Hepatocyte (in vitro differentiated cells): ENCODE measurements at regions not wholly inside any gene's neighbourhood (a gene's known extent, or its start where the extent isn't known, plus 50 kb on each side); places are given as distances from the start of the nearest gene placed in this dataset.

Source experiments
- DNase-seq: peaks from one replicate; pipeline ENCODE4 v3.0.0-alpha.2; 2016; ENCODE audit warnings: low spot score
- H2AFZ ChIP-seq: fragments of 200-600 bp; sonication (generic); 2 replicates; pipeline ENCODE4 v1.6.0; 2016; ENCODE audit warnings: antibody characterized with exemption, mild to moderate bottlenecking
- H3K27ac ChIP-seq: fragments of 200-600 bp; sonication (generic); 2 replicates; pipeline ENCODE4 v1.5.1; 2016; ENCODE audit warnings: mild to moderate bottlenecking
- H3K27me3 ChIP-seq: fragments of 200-600 bp; sonication (generic); 2 replicates; pipeline ENCODE4 v1.6.1; 2016
- H3K36me3 ChIP-seq: fragments of 200-600 bp; sonication (generic); replicated peaks from 2 replicates; pipeline ENCODE4 v1.5.1; 2016; ENCODE audit warnings: low read depth; ENCODE audit not compliant: insufficient read depth
- H3K4me1 ChIP-seq: fragments of 200-600 bp; sonication (generic); 2 replicates; pipeline ENCODE4 v1.5.1; 2016; ENCODE audit warnings: mild to moderate bottlenecking, moderate library complexity; ENCODE audit not compliant: insufficient read depth
- H3K4me2 ChIP-seq: fragments of 200-600 bp; sonication (generic); 2 replicates; pipeline ENCODE4 v1.6.0; 2016
- H3K4me3 ChIP-seq: fragments of 200-600 bp; sonication (generic); 2 replicates; pipeline ENCODE4 v1.5.1; 2016; ENCODE audit warnings: mild to moderate bottlenecking
- H3K79me2 ChIP-seq: fragments of 200-600 bp; sonication (generic); 2 replicates; pipeline ENCODE4 v1.6.0; 2017; ENCODE audit warnings: mild to moderate bottlenecking
- H3K9me2 ChIP-seq: fragments of 200-600 bp; sonication (generic); replicated peaks from 2 replicates; pipeline ENCODE4 v1.6.0; 2017; ENCODE audit warnings: mild to moderate bottlenecking; ENCODE audit not compliant: insufficient read depth
- H3K9me3 ChIP-seq: fragments of 200-600 bp; sonication (generic); 2 replicates; pipeline ENCODE4 v1.5.1; 2016; ENCODE audit warnings: low read depth, mild to moderate bottlenecking
- H4K20me1 ChIP-seq: fragments of 200-600 bp; sonication (generic); 2 replicates; pipeline ENCODE4 v1.6.0; 2016; ENCODE audit warnings: mild to moderate bottlenecking; ENCODE audit not compliant: insufficient read depth, poor library complexity, severe bottlenecking
- EZH2 ChIP-seq: fragments of 200-600 bp; sonication (generic); IDR thresholded peaks from 2 replicates; pipeline ENCODE4 v1.6.1; 2016; ENCODE audit warnings: antibody characterized with exemption, mild to moderate bottlenecking, borderline replicate concordance
- EZH2phosphoT487 ChIP-seq: fragments of 200-600 bp; sonication (generic); IDR thresholded peaks from one replicate; pipeline ENCODE4 v1.6.1; 2018; ENCODE audit warnings: antibody characterized with exemption, mild to moderate bottlenecking, low read depth, moderate library complexity; ENCODE audit not compliant: unreplicated experiment, severe bottlenecking
- WGBS: methylation state at CpG from one replicate; pipeline ENCODE4 v1.1.6; 2016; ENCODE audit warnings: low lambda C conversion rate; ENCODE audit errors: missing lambda C conversion rate; 5-methylcytosine and 5-hydroxymethylcytosine counted together
- TF ChIP-seq, protein P1 (sequence below): fragments of 200-600 bp; sonication (generic); IDR thresholded peaks from 2 replicates; pipeline ENCODE4 v1.5.1; 2016; ENCODE audit warnings: antibody characterized with exemption, mild to moderate bottlenecking; ENCODE audit not compliant: poor library complexity

DNA sequence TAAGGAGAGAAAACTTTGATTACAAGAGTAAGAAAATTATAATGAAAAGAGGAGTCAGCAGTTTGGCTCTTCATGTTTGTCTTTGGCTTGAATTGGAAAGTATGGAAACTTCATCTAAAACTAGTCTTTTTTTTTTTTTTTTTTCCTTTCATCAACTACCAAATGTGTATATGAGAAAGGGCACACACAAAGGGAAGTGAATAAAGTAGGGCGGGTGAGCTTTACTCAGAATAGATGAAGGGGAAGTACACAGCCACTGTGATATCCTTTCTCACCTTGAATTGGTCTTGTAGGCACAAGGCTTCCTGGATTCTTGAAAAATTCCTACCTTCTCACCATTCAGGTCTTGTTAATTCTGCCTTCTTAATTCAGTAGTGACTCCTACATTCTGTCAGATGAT lies 652.3 kb upstream of the KCNMB2 start:
- no peaks in the 10 kb centered on the region for H3K27me3 ChIP-seq
- DNase-seq, result no peak

DNA sequence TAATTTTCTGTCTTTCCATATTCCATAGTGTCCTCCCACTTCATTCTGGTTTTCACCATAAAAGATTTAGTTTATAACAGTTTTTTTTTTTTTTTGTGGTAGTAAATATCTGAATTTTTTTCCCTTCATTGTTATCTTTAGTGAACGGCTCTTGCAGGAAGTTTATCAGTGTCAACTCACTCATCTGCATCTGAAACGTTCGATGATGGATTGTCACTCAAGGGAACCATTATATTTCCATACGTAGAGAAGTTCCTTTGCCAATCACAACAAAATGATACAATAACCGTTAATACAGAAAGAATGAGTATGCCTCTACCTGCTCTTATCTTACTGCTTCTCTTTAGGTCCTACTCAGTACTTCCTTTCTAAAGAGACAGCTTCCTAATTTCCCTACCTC lies 651.2 kb upstream of the KCNMB2 start:
- Histone ChIP-seq H3K27ac (no peak overlapping the region), H3K4me1 (no peaks in the 10 kb centered on the region), H3K9me2 (no peaks in the 10 kb centered on the region), H3K27me3 (no peaks in the 10 kb centered on the region), H3K4me2 (no peak overlapping the region), H2AFZ (no peak overlapping the region), H3K4me3 (no peak overlapping the region), H4K20me1 (no peaks in the 10 kb centered on the region), H3K9me3 (no peaks in the 10 kb centered on the region), H3K79me2 (no peaks in the 10 kb centered on the region), H3K36me3 (no peaks in the 10 kb centered on the region)
- TF ChIP-seq EZH2 (no peak), EZH2phosphoT487 (no peak)
- TF ChIP-seq, protein P1, sequence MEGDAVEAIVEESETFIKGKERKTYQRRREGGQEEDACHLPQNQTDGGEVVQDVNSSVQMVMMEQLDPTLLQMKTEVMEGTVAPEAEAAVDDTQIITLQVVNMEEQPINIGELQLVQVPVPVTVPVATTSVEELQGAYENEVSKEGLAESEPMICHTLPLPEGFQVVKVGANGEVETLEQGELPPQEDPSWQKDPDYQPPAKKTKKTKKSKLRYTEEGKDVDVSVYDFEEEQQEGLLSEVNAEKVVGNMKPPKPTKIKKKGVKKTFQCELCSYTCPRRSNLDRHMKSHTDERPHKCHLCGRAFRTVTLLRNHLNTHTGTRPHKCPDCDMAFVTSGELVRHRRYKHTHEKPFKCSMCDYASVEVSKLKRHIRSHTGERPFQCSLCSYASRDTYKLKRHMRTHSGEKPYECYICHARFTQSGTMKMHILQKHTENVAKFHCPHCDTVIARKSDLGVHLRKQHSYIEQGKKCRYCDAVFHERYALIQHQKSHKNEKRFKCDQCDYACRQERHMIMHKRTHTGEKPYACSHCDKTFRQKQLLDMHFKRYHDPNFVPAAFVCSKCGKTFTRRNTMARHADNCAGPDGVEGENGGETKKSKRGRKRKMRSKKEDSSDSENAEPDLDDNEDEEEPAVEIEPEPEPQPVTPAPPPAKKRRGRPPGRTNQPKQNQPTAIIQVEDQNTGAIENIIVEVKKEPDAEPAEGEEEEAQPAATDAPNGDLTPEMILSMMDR, result no peak
- WGBS, result 85% methylated on average over 5 of the region's 5 CpGs
- DNase-seq, result no peak

More for the DNA sequence above, 652.3 kb upstream of the KCNMB2 start:
- Histone ChIP-seq H2AFZ (no peak overlapping the region), H3K4me1 (no peaks in the 10 kb centered on the region), H4K20me1 (no peaks in the 10 kb centered on the region), H3K36me3 (no peaks in the 10 kb centered on the region), H3K4me2 (no peak overlapping the region), H3K4me3 (no peak overlapping the region), H3K9me3 (no peaks in the 10 kb centered on the region), H3K79me2 (no peaks in the 10 kb centered on the region), H3K27ac (no peak overlapping the region), H3K9me2 (no peaks in the 10 kb centered on the region)
- TF ChIP-seq, protein P1, result no peak
- no peak for TF ChIP-seq EZH2
- 94% methylated on average over 1 of the region's 1 CpG for WGBS

DNA sequence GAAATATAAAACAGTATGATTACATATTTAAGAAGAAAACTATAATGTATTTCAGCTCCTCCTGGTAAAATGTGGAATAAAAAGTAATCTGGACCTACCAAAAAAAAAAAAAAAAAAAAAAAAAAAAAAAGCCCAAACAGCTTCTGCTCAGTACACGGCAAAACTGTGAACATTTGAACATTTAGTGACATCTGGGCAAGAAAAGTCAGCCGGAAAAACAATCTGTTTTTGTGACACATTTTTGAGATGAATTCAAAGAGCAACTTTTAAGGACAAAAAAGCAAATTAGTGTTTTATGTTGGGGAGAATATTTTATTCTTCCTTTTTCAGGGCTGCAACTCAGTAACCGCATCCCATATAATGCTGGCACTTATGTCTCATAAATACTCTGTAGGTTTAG lies 649.7 kb upstream of the KCNMB2 start:
- Histone ChIP-seq H3K9me2 (no peaks in the 10 kb centered on the region), H3K27me3 (no peaks in the 10 kb centered on the region), H4K20me1 (no peaks in the 10 kb centered on the region), H3K4me3 (no peak overlapping the region), H2AFZ (no peak overlapping the region), H3K4me2 (no peak overlapping the region), H3K79me2 (no peaks in the 10 kb centered on the region), H3K27ac (no peak overlapping the region), H3K36me3 (no peaks in the 10 kb centered on the region), H3K9me3 (no peaks in the 10 kb centered on the region), H3K4me1 (no peaks in the 10 kb centered on the region)
- no peak for DNase-seq
- TF ChIP-seq EZH2 (no peak), EZH2phosphoT487 (no peak)
- TF ChIP-seq, protein P1, result no peak
- 93% methylated on average over 3 of the region's 3 CpGs for WGBS

DNA sequence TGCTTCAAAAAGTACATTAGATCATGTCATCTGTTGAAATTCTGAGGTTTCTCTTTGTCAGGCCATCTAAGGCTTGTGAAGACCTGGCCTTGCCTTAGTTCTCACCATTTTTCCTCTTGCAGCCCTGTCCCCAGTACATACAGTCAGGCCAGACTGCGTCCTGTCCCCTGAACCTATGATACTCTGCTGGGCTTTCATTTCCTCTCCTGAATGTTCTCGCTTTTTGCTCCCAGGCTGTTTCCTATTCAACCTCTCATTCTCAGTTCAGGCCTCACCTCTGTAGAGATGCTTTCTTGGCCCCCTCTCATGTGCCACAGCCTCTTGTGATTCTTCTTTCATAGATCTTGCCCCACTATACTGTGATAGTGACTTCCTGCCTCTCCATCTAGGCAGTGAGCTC lies 648.8 kb upstream of the KCNMB2 start:
- TF ChIP-seq, protein P1, result no peak
- TF ChIP-seq EZH2, result no peak
- no peak for TF ChIP-seq EZH2phosphoT487
- no peaks in the 10 kb centered on the region for H4K20me1 ChIP-seq
- H3K9me3 ChIP-seq, result no peaks in the 10 kb centered on the region
- H3K4me2 ChIP-seq, result no peak overlapping the region
- no peak overlapping the region for H3K4me3 ChIP-seq
- DNase-seq, result no peak
- 100% methylated on average over 2 of the region's 2 CpGs for WGBS
- no peak overlapping the region for H2AFZ ChIP-seq
- H3K36me3 ChIP-seq, result no peaks in the 10 kb centered on the region
- H3K27me3 ChIP-seq, result no peaks in the 10 kb centered on the region
- H3K27ac ChIP-seq, result no peak overlapping the region
- no peaks in the 10 kb centered on the region for H3K4me1 ChIP-seq
- no peaks in the 10 kb centered on the region for H3K9me2 ChIP-seq
- no peaks in the 10 kb centered on the region for H3K79me2 ChIP-seq
